ENCODE measurements at regions not wholly inside any gene's neighbourhood (a gene's known extent, or its start where the extent isn't known, plus 50 kb on each side); places are given as distances from the start of the nearest gene placed in this dataset.
"Not testable (repeated sequence)": the region's sequence is repeated elsewhere in the genome, so short reads cannot be mapped to it uniquely, and the experiment has no call there.

- no peak for DNase-seq
Observed at GRCh38 chr18:64810354-64810753, 661.5 kb upstream of the LINC00305 start.

GRCh38 chr18:64809801-64810200 lies 660.9 kb upstream of the LINC00305 start:
- DNase-seq = no peak

GRCh38 chr18:64807560-64807959 lies 658.7 kb upstream of the LINC00305 start:
- peak; percentile 67 for DNase-seq

GRCh38 chr18:64806691-64807090 lies 657.8 kb upstream of the LINC00305 start:
- DNase-seq = no peak

GRCh38 chr18:64806232-64806631 lies 657.3 kb upstream of the LINC00305 start:
- no peak for DNase-seq

DNA sequence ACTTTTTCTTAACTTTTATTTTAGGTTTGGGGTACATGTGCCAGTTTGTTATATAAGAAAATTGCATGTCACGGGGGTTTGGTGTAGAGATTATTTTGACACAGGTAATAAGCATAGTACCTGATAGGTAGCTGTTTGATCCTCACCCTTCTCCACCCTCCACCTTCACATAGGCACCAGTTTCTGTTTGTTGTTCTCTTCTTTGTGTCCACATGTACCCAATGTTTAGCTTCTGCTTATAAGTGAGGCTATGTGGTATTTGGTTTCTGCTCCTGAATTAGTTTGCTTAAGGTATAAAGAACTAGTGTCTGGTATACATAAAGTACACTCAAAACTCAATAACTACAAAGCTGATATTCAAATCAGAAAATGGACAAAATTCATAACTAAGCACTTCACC lies 654.6 kb upstream of the LINC00305 start:
- no peak for DNase-seq

- DNase-seq = no peak
Observed at GRCh38 chr18:64800151-64800550, 651.3 kb upstream of the LINC00305 start.

- no peak for DNase-seq
Observed at GRCh38 chr18:64799376-64799775, 650.5 kb upstream of the LINC00305 start.

GRCh38 chr18:64791236-64791635 lies 642.3 kb upstream of the LINC00305 start:
- DNase-seq = no peak

DNA sequence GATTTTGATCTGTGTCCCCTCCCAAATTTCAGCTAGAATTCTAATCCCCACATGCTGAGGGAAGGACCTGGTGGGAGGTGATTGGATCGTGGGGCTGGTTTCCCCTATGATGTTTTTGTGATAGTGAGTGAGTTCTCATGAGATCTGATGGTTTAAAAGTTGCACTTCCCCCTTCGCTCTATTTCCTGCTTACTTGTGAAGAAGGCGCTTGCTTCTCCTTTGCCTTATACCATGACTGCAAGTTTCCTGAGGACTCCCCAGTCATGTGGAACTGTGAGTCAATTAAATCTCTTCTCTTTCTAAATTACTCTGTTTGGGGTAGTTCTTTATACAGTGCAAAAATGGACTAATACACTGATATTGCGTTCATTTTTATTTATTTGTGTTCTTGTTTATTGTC lies 636.8 kb upstream of the LINC00305 start:
- no peak for DNase-seq

DNA sequence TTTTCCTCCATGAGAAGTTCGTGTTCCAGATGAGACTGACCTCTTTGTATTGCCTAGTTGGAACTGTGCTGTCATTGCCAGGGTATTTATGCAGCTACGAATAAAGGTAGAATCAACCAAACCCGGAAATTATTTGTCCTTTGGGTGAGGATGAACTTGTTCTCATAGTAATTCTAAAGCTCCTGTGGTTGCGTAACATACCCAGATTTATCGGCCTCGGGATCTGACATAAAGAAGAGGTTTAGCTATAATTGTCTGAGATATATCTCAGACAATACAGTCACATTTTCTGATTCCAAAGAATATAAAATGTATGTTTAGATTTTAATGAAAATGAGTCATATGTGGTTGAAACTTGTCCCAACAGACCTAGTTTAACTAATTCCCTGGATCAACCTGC lies 628.7 kb upstream of the LINC00305 start:
- no peak for DNase-seq

DNA sequence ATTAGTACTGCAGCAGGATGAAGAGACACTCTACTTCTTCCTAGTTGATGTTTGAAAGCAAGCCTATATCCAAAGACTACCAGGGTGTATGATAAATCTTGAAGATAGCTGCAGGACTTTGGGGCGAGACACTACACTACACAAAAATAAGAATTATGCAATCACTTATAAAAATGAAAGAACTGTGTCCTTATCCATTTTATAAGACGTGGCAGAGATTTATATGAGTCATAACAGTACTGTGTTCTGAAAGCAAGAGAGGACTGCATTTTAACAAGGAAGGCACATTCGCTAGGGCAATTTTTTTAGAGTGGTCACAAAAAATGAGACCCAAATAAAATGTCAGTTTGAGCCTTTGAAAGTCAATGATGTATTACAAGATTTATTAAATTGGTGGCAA lies 617.0 kb upstream of the LINC00305 start:
- DNase-seq = no peak

GRCh38 chr18:64752707-64753106 lies 603.8 kb upstream of the LINC00305 start:
- DNase-seq = no peak

DNA sequence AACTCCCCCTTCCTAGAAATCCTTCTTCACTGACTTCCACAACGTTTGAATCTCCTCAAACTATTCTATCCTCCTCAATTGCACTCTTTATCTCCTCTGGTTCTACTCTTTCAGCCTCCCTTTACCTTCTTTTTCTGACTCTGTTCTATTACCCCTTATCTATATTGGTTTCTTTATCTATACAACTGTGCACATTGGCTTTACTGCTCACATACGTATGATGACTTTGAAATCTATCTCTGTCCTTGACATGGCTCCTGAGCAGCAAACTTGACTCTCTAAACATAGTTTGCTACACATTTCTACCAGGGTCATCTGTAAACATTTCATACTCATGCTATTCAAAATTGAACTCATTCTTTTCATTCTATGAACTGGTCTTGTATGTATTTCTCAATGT lies 601.0 kb upstream of the LINC00305 start:
- DNase-seq = no peak

DNA sequence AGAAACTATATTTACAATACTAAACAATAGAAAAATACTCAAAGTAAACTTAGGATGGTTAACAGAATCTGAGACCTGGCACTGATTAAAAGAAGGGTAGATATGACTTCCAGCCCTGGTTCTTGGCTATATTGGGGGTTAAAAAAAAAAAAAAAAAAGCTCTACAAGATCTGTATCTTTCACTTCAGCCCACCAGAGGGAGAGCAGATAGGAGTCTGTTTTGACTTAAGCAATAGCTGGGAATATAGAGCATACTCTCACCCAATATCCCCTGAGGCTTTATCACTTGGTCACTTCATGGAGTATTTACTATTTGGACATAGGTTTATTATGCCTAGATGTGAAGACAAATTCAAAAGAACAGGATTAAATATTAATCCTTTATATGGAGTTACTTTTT lies 598.9 kb upstream of the LINC00305 start:
- DNase-seq = no peak

DNA sequence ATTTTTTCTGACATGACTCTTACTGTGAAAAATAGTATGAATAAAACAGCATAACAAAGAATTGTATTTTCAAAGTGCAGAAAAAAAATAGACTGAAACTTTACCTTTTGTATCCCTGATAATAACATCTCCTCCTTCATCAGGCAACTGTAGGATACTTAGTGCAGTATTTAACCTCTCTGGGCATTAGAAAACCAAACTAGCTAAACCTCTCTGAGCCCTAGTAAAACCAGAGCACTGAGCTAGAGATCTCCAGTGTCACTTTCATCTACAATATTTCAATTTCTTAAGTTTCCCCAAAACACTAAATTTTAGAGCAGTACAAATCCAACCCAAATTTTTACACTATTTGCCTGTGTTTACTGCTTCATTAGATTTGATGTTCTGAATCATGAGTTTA lies 594.0 kb upstream of the LINC00305 start:
- DNase-seq = no peak

GRCh38 chr18:64734063-64734462 lies 585.2 kb upstream of the LINC00305 start:
- DNase-seq = no peak

DNA sequence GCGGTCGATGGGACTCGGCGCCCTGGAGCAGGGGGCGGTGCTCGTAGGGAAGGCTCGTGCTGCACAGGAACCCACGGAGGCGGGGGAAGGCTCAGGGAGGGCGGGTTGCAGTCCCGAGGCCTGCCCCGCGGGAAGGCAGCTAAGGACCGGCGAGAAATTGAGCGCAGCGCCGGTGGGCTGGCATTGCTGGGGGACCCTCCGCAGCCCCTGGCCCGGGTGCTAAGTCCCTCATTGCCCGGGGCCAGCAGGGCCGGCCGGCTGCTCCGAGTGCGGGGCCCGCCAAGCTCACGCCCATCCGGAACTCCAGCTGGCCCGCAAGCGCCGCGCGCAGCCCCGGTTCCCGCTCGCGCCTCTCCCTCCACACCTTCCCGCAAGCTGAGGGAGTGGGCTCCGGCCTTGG lies 576.8 kb upstream of the LINC00305 start:
- not testable (repeated sequence) for DNase-seq

DNA sequence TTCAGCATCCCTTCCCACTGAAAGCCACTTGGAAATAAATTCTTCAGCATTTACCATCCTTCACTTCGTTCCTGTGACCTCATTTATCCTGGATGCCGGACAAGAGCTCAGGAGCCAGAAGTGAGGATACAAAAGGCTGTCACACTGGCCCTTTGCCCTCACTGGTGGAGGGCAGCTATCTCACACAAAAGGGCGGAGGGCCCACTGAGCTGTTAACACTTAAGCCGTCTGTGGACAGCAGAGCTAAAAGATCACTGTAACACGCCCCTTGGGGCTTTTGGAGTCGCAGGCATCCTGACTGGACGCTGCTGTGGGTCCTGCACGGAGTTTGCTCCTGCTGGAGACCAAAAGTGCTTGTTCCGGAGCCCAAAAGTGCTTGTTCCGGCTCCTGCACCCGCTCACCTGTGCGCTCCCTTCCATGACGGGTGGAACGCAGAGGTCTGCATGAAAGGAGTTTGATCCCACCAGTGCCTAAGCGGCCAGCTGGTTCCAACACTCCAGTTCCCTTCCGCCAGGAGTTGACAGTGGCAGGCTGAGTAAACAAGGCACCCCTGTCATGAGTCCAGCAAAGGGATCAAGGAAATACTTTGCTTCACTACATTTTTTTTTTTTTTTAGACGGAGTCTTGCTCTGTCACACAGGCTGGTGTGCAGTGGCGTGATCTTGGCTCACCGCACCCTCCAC lies 572.0 kb upstream of the LINC00305 start:
- no peak for DNase-seq

- no peak for DNase-seq
Observed at GRCh38 chr18:64718808-64719207, 569.9 kb upstream of the LINC00305 start.

GRCh38 chr18:64717026-64717425 lies 568.1 kb upstream of the LINC00305 start:
- no peak for DNase-seq

DNA sequence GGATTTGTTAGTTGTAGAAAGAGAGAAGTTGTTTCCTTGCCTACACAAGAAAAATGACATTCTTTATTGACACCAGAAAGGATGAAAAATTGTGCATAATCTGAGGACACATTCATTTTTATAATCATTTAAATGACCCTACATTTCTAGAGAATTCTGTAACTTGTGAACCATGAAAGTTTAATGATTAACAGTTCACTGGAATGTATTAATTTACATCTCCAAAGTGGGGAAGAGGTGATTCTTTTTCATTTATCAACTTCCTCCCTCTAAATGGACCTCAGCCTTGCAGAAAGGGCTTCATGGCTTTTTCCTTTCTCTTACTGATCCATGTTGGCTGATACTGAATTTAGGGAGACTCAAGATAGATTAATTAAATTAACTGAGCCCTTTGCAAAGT lies 565.2 kb upstream of the LINC00305 start:
- no peak for DNase-seq

DNA sequence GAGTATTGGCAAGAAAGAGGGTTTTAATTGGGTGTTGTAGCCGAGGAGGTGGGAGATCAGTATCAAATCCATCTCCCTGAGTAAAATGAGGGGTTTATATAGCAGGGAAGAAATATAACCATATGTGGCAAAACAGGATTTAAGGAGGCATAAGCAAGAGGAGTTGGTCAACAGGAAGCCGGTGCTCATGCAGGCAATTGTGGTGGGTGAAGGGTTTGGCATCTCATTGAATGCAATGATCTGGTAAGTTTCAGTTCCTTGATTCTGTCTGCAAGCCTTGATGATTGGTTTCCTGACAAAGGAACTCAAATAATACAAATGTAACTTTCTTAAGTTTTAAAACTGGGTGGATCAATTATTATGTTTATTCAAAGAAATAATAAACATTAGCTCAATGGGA lies 564.4 kb upstream of the LINC00305 start:
- DNase-seq = no peak

DNA sequence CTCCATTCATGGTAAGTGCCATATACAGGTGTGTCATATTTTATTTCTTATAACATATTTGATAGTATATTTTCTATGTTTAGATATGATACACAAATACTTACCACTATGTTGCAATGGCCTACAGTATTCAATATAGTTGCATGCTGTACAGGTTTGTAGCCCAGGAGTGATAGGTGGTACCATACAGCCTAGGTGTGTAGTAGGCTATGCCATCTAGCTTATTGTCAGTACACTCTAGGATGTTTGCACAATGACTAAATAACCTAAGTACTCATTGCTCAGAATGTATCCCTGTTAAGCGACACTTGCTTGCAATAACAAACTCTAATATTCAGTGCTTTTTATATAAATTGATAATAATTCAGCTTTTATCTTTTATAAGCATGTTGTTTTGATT lies 563.1 kb upstream of the LINC00305 start:
- DNase-seq = no peak

DNA sequence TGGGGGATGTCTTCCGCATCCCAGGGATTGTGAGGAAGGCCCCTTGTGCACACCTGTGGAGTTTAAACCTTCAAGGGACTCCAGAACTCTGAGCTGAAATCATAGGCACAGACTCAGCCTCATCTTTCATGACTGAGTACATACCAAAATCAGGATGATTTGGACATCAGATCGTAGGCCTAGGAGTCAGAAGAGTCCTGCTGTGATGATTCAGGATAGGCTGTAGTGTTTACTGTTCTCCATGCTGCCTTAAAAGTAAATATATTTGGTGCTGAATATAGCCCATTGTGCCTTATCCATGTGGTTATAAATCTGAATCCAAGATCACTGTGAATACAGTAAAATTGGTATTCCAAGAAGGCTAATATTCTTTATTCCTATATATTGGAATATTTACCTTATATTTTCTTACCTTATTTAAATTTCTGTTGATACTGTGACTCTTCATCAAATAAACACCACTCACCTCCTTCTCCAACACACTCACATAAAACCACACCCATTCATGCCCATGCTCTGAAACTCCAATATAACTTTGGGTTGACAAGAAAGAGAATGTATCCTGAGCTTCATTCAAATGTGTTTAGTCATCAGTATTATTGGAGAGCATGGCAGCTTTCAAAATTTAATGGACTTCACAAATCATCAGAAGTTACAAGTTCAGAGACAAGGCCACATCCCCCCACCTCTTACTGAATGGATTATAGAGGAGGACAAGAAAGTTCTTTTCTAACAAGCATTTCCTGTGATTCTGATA lies 561.4 kb upstream of the LINC00305 start:
- DNase-seq = no peak

All from NCI-H1694 (cell line).